DND-41 (cell line): ENCODE measurements at regions not wholly inside any gene's neighbourhood (a gene's known extent, or its start where the extent isn't known, plus 50 kb on each side); places are given as distances from the start of the nearest gene placed in this dataset.

ENCODE experiments used
- CTCF ChIP-seq: IDR thresholded peaks from 2 replicates; pipeline ENCODE4 v1.5.1; 2012; ENCODE audit warnings: borderline replicate concordance, low read length, moderate library complexity, mild to moderate bottlenecking; ENCODE audit not compliant: poor library complexity, severe bottlenecking; ENCODE audit errors: extremely low read depth
- EZH2 ChIP-seq: IDR thresholded peaks from 3 replicates; pipeline ENCODE4 v1.6.1; 2012; ENCODE audit warnings: borderline replicate concordance, low read depth, mild to moderate bottlenecking, moderate library complexity, low read length, inconsistent platforms; ENCODE audit not compliant: severe bottlenecking

- TF ChIP-seq CTCF: no peak
- no peak for TF ChIP-seq EZH2
Measured at GRCh38 chr14:37858733-37859132, 263.3 kb downstream of the TTC6 start.
